ENCODE measurements at regions not wholly inside any gene's neighbourhood (a gene's known extent, or its start where the extent isn't known, plus 50 kb on each side); places are given as distances from the start of the nearest gene placed in this dataset.

DNA sequence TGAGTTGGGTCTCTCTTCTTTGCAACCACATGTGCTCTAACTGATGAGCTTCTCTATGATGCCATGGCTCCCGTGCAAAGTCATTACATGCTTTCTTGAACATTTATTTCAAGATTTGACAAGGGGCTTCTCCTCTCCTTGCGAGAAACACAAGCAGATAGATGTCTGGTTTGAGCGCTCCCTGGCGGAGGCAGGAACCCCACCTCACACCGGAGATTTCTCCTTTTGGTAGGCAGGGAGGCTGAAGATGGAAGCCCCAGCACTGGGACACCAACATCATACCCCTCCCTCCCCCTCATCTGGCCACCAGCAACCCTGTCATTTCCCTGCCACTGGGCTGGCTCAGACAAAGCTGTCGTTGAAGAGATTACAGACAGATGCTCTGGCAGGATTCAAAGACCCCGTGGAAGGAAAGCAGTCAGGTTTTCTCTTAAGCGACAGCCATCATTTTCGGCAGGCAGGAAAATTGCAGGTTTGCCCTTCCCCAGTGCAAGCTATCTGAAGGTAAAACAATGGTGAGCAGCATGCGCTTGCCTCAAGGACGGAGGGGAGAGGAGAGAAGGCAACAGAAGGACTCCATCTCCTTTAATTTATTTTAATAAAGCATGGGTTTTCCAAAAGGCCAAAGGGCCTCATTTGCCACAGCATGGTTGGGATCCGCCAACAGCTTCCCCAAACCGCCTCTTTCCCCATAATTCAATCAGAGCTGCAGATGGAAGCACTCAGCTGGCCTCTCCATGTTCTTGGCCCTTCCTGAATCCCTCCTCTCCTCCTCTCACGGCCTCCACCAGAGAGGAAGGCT lies 344.1 kb upstream of the TSHZ3 start:
- TF ChIP-seq, protein P1, sequence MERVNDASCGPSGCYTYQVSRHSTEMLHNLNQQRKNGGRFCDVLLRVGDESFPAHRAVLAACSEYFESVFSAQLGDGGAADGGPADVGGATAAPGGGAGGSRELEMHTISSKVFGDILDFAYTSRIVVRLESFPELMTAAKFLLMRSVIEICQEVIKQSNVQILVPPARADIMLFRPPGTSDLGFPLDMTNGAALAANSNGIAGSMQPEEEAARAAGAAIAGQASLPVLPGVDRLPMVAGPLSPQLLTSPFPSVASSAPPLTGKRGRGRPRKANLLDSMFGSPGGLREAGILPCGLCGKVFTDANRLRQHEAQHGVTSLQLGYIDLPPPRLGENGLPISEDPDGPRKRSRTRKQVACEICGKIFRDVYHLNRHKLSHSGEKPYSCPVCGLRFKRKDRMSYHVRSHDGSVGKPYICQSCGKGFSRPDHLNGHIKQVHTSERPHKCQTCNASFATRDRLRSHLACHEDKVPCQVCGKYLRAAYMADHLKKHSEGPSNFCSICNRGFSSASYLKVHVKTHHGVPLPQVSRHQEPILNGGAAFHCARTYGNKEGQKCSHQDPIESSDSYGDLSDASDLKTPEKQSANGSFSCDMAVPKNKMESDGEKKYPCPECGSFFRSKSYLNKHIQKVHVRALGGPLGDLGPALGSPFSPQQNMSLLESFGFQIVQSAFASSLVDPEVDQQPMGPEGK (CRISPR knock-in tag; IDR thresholded peaks at IDR 0.05; ENCODE audit: borderline replicate concordance), result no peak
- TF ChIP-seq BACH2 (CRISPR knock-in tag; IDR thresholded peaks at IDR 0.05; ENCODE audit: borderline replicate concordance), result no peak
- no peak for TF ChIP-seq CSRNP3 (CRISPR knock-in tag; IDR thresholded peaks at IDR 0.05)
- no peak for TF ChIP-seq OSR1 (CRISPR knock-in tag; IDR thresholded peaks at IDR 0.05)
- ATAC-seq, result no peak

DNA sequence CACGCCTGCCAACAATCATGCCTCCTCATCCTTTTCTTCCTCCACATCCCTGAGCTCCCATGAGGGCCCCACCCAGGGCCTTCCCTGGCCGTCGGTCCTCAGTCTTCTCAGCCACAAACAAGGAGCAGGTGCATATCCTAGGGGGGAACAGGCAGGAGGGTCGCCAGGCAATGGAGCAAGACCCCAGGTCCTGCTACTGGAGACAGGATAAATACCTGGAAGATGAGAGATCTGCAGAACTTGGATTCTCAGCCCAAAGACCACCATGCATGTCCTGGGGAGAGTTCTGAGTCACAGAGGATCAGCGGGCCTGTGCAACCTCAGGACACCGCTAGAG lies 344.7 kb upstream of the TSHZ3 start:
- TF ChIP-seq ZNF8 (CRISPR knock-in tag; IDR thresholded peaks at IDR 0.05) (no peak), CREB5 (CRISPR knock-in tag; IDR thresholded peaks at IDR 0.05; ENCODE audit: low read depth) (no peak), ZNF565 (CRISPR knock-in tag; conservative IDR thresholded peaks at IDR 0.05; ENCODE audit: low read depth) (no peak), ARNTL (CRISPR knock-in tag; IDR thresholded peaks at IDR 0.05; ENCODE audit: borderline replicate concordance, low read depth) (no peak), ZNF70 (CRISPR knock-in tag; IDR thresholded peaks at IDR 0.05) (no peak), ZFP3 (CRISPR knock-in tag; IDR thresholded peaks at IDR 0.05) (no peak), TCF4 (CRISPR knock-in tag; IDR thresholded peaks at IDR 0.05; ENCODE audit: borderline replicate concordance) (no peak), SNAI2 (CRISPR knock-in tag; IDR thresholded peaks at IDR 0.05) (no peak), CSDC2 (CRISPR knock-in tag; IDR thresholded peaks at IDR 0.05) (no peak), ZC3H10 (CRISPR knock-in tag; IDR thresholded peaks at IDR 0.05) (no peak), ZFP30 (CRISPR knock-in tag; IDR thresholded peaks at IDR 0.05) (no peak), OSR1 (CRISPR knock-in tag; IDR thresholded peaks at IDR 0.05) (no peak)
- TF ChIP-seq, protein P2, sequence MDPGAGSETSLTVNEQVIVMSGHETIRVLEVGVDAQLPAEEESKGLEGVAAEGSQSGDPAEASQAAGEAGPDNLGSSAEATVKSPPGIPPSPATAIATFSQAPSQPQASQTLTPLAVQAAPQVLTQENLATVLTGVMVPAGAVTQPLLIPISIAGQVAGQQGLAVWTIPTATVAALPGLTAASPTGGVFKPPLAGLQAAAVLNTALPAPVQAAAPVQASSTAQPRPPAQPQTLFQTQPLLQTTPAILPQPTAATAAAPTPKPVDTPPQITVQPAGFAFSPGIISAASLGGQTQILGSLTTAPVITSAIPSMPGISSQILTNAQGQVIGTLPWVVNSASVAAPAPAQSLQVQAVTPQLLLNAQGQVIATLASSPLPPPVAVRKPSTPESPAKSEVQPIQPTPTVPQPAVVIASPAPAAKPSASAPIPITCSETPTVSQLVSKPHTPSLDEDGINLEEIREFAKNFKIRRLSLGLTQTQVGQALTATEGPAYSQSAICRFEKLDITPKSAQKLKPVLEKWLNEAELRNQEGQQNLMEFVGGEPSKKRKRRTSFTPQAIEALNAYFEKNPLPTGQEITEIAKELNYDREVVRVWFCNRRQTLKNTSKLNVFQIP (CRISPR knock-in tag; IDR thresholded peaks at IDR 0.05; ENCODE audit: borderline replicate concordance, low read depth), result no peak
- TF ChIP-seq, protein P3, sequence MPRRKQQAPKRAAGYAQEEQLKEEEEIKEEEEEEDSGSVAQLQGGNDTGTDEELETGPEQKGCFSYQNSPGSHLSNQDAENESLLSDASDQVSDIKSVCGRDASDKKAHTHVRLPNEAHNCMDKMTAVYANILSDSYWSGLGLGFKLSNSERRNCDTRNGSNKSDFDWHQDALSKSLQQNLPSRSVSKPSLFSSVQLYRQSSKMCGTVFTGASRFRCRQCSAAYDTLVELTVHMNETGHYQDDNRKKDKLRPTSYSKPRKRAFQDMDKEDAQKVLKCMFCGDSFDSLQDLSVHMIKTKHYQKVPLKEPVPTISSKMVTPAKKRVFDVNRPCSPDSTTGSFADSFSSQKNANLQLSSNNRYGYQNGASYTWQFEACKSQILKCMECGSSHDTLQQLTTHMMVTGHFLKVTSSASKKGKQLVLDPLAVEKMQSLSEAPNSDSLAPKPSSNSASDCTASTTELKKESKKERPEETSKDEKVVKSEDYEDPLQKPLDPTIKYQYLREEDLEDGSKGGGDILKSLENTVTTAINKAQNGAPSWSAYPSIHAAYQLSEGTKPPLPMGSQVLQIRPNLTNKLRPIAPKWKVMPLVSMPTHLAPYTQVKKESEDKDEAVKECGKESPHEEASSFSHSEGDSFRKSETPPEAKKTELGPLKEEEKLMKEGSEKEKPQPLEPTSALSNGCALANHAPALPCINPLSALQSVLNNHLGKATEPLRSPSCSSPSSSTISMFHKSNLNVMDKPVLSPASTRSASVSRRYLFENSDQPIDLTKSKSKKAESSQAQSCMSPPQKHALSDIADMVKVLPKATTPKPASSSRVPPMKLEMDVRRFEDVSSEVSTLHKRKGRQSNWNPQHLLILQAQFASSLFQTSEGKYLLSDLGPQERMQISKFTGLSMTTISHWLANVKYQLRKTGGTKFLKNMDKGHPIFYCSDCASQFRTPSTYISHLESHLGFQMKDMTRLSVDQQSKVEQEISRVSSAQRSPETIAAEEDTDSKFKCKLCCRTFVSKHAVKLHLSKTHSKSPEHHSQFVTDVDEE (CRISPR knock-in tag; IDR thresholded peaks at IDR 0.05), result no peak
- ATAC-seq, result no peak

- no peak for TF ChIP-seq ZNF8 (CRISPR knock-in tag; IDR thresholded peaks at IDR 0.05)
- TF ChIP-seq ZNF565 (CRISPR knock-in tag; conservative IDR thresholded peaks at IDR 0.05; ENCODE audit: low read depth), result no peak
- TF ChIP-seq ZFP30 (CRISPR knock-in tag; IDR thresholded peaks at IDR 0.05), result no peak
- TF ChIP-seq ISL1 (CRISPR knock-in tag; IDR thresholded peaks at IDR 0.05), result no peak
- TF ChIP-seq, protein P2 (CRISPR knock-in tag; IDR thresholded peaks at IDR 0.05; ENCODE audit: borderline replicate concordance, low read depth), result no peak
- TF ChIP-seq CSRNP3 (CRISPR knock-in tag; IDR thresholded peaks at IDR 0.05), result no peak
- TF ChIP-seq, protein P3 (CRISPR knock-in tag; IDR thresholded peaks at IDR 0.05), result no peak
- no peak for TF ChIP-seq ZNF70 (CRISPR knock-in tag; IDR thresholded peaks at IDR 0.05)
- no peak for TF ChIP-seq ESRRG (CRISPR knock-in tag; IDR thresholded peaks at IDR 0.05)
- no peak for TF ChIP-seq GLIS3 (CRISPR knock-in tag; IDR thresholded peaks at IDR 0.05)
- ATAC-seq, result no peak
These were observed 345.5 kb upstream of the TSHZ3 start for GRCh38 chr19:31694761-31695160.
